Upper lobe of left lung (tissue), 6 donors: ENCODE measurements at regions not wholly inside any gene's neighbourhood (a gene's known extent, or its start where the extent isn't known, plus 50 kb on each side); places are given as distances from the start of the nearest gene placed in this dataset.
"Not testable (repeated sequence)": the region's sequence is repeated elsewhere in the genome, so short reads cannot be mapped to it uniquely, and the experiment has no call there.

Experiments used
- ATAC-seq, 2 donors: fragments of 200-7000 bp; cut with Tn5 transposase; one replicate each; pipeline ENCODE4 v1.9.1; 2022; ENCODE audit warnings: mild to moderate bottlenecking in 2 of 2, moderate library complexity in 2 of 2; ENCODE audit not compliant: low FRiP score in 2 of 2
- DNase-seq, 2 donors: peaks; one replicate each; pipeline ENCODE4 v3.0.0-alpha.2; 2019 to 2020
- H3K27ac ChIP-seq, 4 donors: fragments of 200-600 bp; sonication (generic); one replicate each; pipeline ENCODE4 v1.5.1; 2016 to 2019
- H3K27me3 ChIP-seq, 4 donors: fragments of 200-600 bp; sonication (generic); one replicate each; pipeline ENCODE4 v1.5.1; 2017 to 2019
- H3K36me3 ChIP-seq, 4 donors: fragments of 200-600 bp; sonication (generic); one replicate each; pipeline ENCODE4 v1.5.1; 2016 to 2019
- H3K4me1 ChIP-seq, 4 donors: fragments of 200-600 bp; sonication (generic); one replicate each; pipeline ENCODE4 v1.5.1; 2018 to 2019
- H3K4me3 ChIP-seq, 4 donors: fragments of 200-600 bp; sonication (generic); one replicate each; pipeline ENCODE4 v1.5.1; 2017 to 2019; ENCODE audit warnings: mild to moderate bottlenecking in 2 of 4, moderate library complexity in 1 of 4
- H3K9me3 ChIP-seq, 4 donors: fragments of 200-600 bp; sonication (generic); one replicate each; pipeline ENCODE4 v1.5.1; 2018 to 2019
- EP300 ChIP-seq, 4 donors: sonication (generic); formaldehyde crosslinking; IDR thresholded peaks; one replicate each; pipeline ENCODE4 v1.5.1; 2017; ENCODE audit warnings: antibody characterized with exemption in 4 of 4, control low read depth in 2 of 4
- POLR2A ChIP-seq, 4 donors: fragments of 450-650 bp; IDR thresholded peaks; one replicate each; pipeline ENCODE4 v1.5.1; 2016 to 2017; ENCODE audit warnings: antibody characterized with exemption in 4 of 4, mild to moderate bottlenecking in 2 of 4
- POLR2AphosphoS5 ChIP-seq, 2 donors: sonication (generic); formaldehyde crosslinking; IDR thresholded peaks; one replicate each; pipeline ENCODE4 v1.5.1; 2017; ENCODE audit warnings: antibody characterized with exemption in 2 of 2
- WGBS, 2 donors: methylation state at CpG; one replicate each; pipeline ENCODE4 v1.1.5; 2017 to 2018; 5-methylcytosine and 5-hydroxymethylcytosine counted together
- TF ChIP-seq, protein P1 (sequence below), 6 experiments: fragments of 450-650 bp in 4 of 6; fragments of 200-600 bp in 2 of 6; sonication (generic) in 2 of 6; IDR thresholded peaks; one replicate each; pipeline ENCODE4 v1.5.1; 2016 to 2019; ENCODE audit warnings: antibody characterized with exemption in 6 of 6
- donor health status: DM: no; HTN: no; CAD: no; lungs with moderate emphysema.
- donor health status: DM: no; HTN: yes; CAD: no; lungs with severe emphysema.

DNA sequence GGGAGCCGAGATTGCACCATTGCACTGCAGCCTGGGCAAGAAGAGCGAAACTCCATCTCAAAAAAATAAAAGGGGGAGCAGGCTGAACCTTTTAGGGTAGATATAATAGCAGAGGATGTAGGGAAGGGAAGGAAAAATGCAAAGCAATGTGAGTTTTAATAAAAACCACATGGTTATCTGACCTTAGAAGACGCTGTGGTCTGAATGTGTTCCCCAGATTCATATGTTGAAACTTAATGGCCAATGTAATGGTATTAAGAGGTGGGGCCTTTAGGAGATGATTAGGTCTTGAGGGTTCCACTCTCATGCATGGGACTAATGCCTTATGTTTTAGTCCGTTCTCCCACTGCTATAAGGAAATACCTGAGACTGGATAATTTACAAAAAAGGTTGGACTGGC, 114.1 kb upstream of the STX18 start:
- DNase-seq: no peak
- Histone ChIP-seq H3K27ac (no peak overlapping the region), H3K36me3 (no peaks in the 10 kb centered on the region), H3K9me3 (no peaks in the 10 kb centered on the region), H3K4me3 (no peak overlapping the region), H3K27me3 (no peaks in the 10 kb centered on the region), H3K4me1 (no peaks in the 10 kb centered on the region)
- 91 to 96% methylated on average over 4 of the region's 4 CpGs for WGBS, 2 donors
- no peak for TF ChIP-seq POLR2AphosphoS5 (IDR thresholded peaks at IDR 0.05)
- no peak for TF ChIP-seq POLR2A (IDR thresholded peaks at IDR 0.05)
- TF ChIP-seq, protein P1, sequence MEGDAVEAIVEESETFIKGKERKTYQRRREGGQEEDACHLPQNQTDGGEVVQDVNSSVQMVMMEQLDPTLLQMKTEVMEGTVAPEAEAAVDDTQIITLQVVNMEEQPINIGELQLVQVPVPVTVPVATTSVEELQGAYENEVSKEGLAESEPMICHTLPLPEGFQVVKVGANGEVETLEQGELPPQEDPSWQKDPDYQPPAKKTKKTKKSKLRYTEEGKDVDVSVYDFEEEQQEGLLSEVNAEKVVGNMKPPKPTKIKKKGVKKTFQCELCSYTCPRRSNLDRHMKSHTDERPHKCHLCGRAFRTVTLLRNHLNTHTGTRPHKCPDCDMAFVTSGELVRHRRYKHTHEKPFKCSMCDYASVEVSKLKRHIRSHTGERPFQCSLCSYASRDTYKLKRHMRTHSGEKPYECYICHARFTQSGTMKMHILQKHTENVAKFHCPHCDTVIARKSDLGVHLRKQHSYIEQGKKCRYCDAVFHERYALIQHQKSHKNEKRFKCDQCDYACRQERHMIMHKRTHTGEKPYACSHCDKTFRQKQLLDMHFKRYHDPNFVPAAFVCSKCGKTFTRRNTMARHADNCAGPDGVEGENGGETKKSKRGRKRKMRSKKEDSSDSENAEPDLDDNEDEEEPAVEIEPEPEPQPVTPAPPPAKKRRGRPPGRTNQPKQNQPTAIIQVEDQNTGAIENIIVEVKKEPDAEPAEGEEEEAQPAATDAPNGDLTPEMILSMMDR (IDR thresholded peaks at IDR 0.05): no peak
- TF ChIP-seq EP300 (IDR thresholded peaks at IDR 0.05): no peak
- ATAC-seq: no peak

GRCh38 chr4:4655011-4655410, 113.2 kb upstream of the STX18 start:
- Histone ChIP-seq H3K36me3 (no peaks in the 10 kb centered on the region), H3K4me1 (no peaks in the 10 kb centered on the region), H3K27ac (no peak overlapping the region), H3K4me3 (no peak overlapping the region), H3K27me3 (no peaks in the 10 kb centered on the region), H3K9me3 (no peaks in the 10 kb centered on the region)
- DNase-seq (no peak), ATAC-seq (no peak)
- WGBS, 2 donors: 91 to 93% methylated on average over 2 of the region's 2 CpGs
- no peak for TF ChIP-seq POLR2A (IDR thresholded peaks at IDR 0.05)
- TF ChIP-seq EP300 (IDR thresholded peaks at IDR 0.05): no peak
- no peak for TF ChIP-seq POLR2AphosphoS5 (IDR thresholded peaks at IDR 0.05)
- TF ChIP-seq, protein P1 (IDR thresholded peaks at IDR 0.05): no peak

DNA sequence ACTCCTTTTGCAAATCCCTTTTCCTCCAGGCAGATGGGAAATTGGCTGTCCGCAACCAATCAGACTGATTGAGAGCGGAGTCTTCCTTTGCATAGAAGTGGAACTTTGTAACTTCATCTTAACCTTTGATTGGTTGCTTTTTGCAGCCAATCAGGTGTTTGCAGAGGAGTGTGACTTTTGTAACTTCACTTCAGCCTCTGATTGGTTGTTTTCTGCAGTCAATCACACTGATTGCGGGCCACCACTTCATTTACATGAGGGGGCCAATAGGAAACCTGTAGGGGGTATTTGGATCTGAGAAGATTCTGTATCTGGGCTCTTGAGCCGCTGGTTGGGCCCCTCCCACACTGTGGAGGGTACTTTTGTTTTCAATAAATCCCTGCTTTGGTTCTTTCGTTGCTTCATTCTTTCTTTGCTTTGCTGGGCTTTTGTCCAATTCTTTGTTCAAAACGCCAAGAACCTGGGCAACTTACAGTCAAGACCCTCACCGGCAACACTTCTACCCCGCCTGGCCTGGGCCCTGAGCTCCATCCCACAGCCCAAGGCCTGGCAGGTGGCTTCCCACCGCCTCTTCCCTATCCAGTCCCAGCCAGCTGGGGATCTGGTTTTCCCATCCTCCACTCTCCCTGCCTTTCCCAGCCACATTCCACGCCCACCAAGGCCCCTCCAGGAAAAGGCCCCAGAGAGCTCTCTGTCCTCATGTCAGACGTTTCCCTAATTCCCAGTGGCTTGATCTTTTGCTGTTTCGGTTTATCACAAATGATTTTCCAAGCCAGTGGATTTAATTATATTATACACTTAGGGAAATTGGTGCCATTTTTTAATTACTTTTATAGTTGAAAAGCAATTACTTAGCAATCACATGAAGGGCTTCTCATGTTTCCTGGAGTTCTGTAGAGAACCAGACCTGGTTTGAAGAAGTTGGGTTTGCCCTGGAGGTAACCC, 110.2 kb upstream of the STX18 start:
- Histone ChIP-seq H3K4me1 (no peaks in the 10 kb centered on the region), H3K27ac (no peak overlapping the region), H3K36me3 (no peaks in the 10 kb centered on the region), H3K27me3 (no peaks in the 10 kb centered on the region), H3K4me3 (no peak overlapping the region), H3K9me3 (no peaks in the 10 kb centered on the region)
- ATAC-seq (no peak), DNase-seq (no peak)
- WGBS, 2 donors: 84 to 88% methylated on average over 12 of the region's 12 CpGs
- TF ChIP-seq EP300 (IDR thresholded peaks at IDR 0.05): no peak
- TF ChIP-seq, protein P1 (IDR thresholded peaks at IDR 0.05): no peak
- no peak for TF ChIP-seq POLR2A (IDR thresholded peaks at IDR 0.05)
- no peak for TF ChIP-seq POLR2AphosphoS5 (IDR thresholded peaks at IDR 0.05)

DNA sequence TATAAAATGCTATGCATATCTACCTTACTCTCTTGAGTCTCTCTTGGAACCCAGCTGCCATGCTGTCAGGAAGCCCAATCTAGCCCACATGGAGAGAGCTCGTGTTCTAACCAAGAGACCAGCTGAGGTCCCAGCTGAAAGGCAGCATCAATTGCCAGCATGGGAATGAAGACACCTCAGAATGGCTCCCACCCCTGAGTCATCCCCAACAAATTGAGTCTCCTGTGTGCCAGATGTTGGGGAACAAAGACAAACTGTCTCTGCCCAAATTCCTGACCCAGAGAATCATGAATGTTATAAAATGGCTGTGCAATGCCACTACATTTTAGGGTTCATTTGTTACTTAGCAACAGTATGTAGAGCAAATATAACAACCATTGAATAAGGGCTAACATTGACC, 105.2 kb upstream of the STX18 start:
- no peak for TF ChIP-seq POLR2AphosphoS5 (IDR thresholded peaks at IDR 0.05)
- TF ChIP-seq, protein P1 (IDR thresholded peaks at IDR 0.05): no peak
- TF ChIP-seq POLR2A (IDR thresholded peaks at IDR 0.05): no peak
- TF ChIP-seq EP300 (IDR thresholded peaks at IDR 0.05): no peak

GRCh38 chr4:4645743-4646142, 103.9 kb upstream of the STX18 start:
- no peak for DNase-seq
- Histone ChIP-seq H3K27ac (no peak overlapping the region), H3K4me3 (no peak overlapping the region), H3K36me3 (no peaks in the 10 kb centered on the region), H3K4me1 (no peaks in the 10 kb centered on the region), H3K9me3 (no peaks in the 10 kb centered on the region), H3K27me3 (no peaks in the 10 kb centered on the region)
- WGBS, 2 donors: 89 to 100% methylated on average over 1 to 3 of the region's 3 CpGs
- no peak for ATAC-seq
- TF ChIP-seq, protein P1 (IDR thresholded peaks at IDR 0.05): no peak
- TF ChIP-seq POLR2A (IDR thresholded peaks at IDR 0.05) (no peak), EP300 (IDR thresholded peaks at IDR 0.05) (no peak), POLR2AphosphoS5 (IDR thresholded peaks at IDR 0.05) (no peak)

More for the DNA sequence above, 105.2 kb upstream of the STX18 start:
- Histone ChIP-seq H3K27ac (no peak overlapping the region), H3K36me3 (no peaks in the 10 kb centered on the region), H3K9me3 (no peaks in the 10 kb centered on the region), H3K4me3 (no peak overlapping the region), H3K27me3 (no peaks in the 10 kb centered on the region), H3K4me1 (no peaks in the 10 kb centered on the region)
- DNase-seq (no peak), ATAC-seq (no peak)
- WGBS, 2 donors: 94 to 100% methylated on average over 1 of the region's 1 CpG

GRCh38 chr4:4644277-4644676, 102.4 kb upstream of the STX18 start:
- H3K4me3 ChIP-seq, H3K9me3 ChIP-seq, H3K4me1 ChIP-seq, H3K27ac ChIP-seq, ATAC-seq, H3K36me3 ChIP-seq, DNase-seq, H3K27me3 ChIP-seq: not testable (repeated sequence)
- 92 to 98% methylated on average over 5 of the region's 5 CpGs for WGBS, 2 donors

DNA sequence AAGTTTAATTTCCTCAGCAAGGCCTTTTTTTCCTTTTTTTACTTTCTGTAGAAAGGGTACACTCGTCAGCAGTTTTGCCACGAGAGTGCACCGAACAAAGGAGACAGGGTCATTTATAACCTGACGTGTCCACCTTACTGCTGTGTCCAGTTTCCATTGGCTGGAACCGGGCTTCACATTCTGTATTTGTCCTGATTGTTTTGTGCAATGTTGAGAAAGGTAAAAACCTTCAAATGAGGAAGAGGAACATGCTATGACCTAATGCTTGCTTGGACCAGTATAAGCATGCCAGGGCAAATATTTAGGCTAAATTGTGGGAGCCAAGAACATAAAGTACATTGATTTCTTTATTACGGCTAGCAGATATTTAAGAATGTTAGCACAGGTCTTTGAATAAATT, 101.9 kb upstream of the STX18 start:
- H3K4me1 ChIP-seq, H3K27ac ChIP-seq, ATAC-seq, H3K36me3 ChIP-seq, H3K27me3 ChIP-seq, H3K4me3 ChIP-seq, DNase-seq, H3K9me3 ChIP-seq: not testable (repeated sequence)
- 88 to 95% methylated on average over 6 of the region's 6 CpGs for WGBS, 2 donors
